Upper lobe of left lung (tissue), 6 donors: ENCODE measurements at regions not wholly inside any gene's neighbourhood (a gene's known extent, or its start where the extent isn't known, plus 50 kb on each side); places are given as distances from the start of the nearest gene placed in this dataset.

Source experiments
- ATAC-seq, 2 donors: fragments of 200-7000 bp; cut with Tn5 transposase; one replicate each; pipeline ENCODE4 v1.9.1; 2022; ENCODE audit warnings: mild to moderate bottlenecking in 2 of 2, moderate library complexity in 2 of 2; ENCODE audit not compliant: low FRiP score in 2 of 2
- DNase-seq, 2 donors: peaks; one replicate each; pipeline ENCODE4 v3.0.0-alpha.2; 2019 to 2020
- H3K27ac ChIP-seq, 4 donors: fragments of 200-600 bp; sonication (generic); one replicate each; pipeline ENCODE4 v1.5.1; 2016 to 2019
- H3K27me3 ChIP-seq, 4 donors: fragments of 200-600 bp; sonication (generic); one replicate each; pipeline ENCODE4 v1.5.1; 2017 to 2019
- H3K36me3 ChIP-seq, 4 donors: fragments of 200-600 bp; sonication (generic); one replicate each; pipeline ENCODE4 v1.5.1; 2016 to 2019
- H3K4me1 ChIP-seq, 4 donors: fragments of 200-600 bp; sonication (generic); one replicate each; pipeline ENCODE4 v1.5.1; 2018 to 2019
- H3K4me3 ChIP-seq, 4 donors: fragments of 200-600 bp; sonication (generic); one replicate each; pipeline ENCODE4 v1.5.1; 2017 to 2019; ENCODE audit warnings: mild to moderate bottlenecking in 2 of 4, moderate library complexity in 1 of 4
- H3K9me3 ChIP-seq, 4 donors: fragments of 200-600 bp; sonication (generic); one replicate each; pipeline ENCODE4 v1.5.1; 2018 to 2019
- EP300 ChIP-seq, 4 donors: sonication (generic); formaldehyde crosslinking; IDR thresholded peaks; one replicate each; pipeline ENCODE4 v1.5.1; 2017; ENCODE audit warnings: antibody characterized with exemption in 4 of 4, control low read depth in 2 of 4
- POLR2A ChIP-seq, 4 donors: fragments of 450-650 bp; IDR thresholded peaks; one replicate each; pipeline ENCODE4 v1.5.1; 2016 to 2017; ENCODE audit warnings: antibody characterized with exemption in 4 of 4, mild to moderate bottlenecking in 2 of 4
- POLR2AphosphoS5 ChIP-seq, 2 donors: sonication (generic); formaldehyde crosslinking; IDR thresholded peaks; one replicate each; pipeline ENCODE4 v1.5.1; 2017; ENCODE audit warnings: antibody characterized with exemption in 2 of 2
- WGBS, 2 donors: methylation state at CpG; one replicate each; pipeline ENCODE4 v1.1.5; 2017 to 2018; 5-methylcytosine and 5-hydroxymethylcytosine counted together
- TF ChIP-seq, protein P1 (sequence below), 6 experiments: fragments of 450-650 bp in 4 of 6; fragments of 200-600 bp in 2 of 6; sonication (generic) in 2 of 6; IDR thresholded peaks; one replicate each; pipeline ENCODE4 v1.5.1; 2016 to 2019; ENCODE audit warnings: antibody characterized with exemption in 6 of 6
- donor health status: DM: no; HTN: no; CAD: no; lungs with moderate emphysema.
- donor health status: DM: no; HTN: yes; CAD: no; lungs with severe emphysema.

DNA sequence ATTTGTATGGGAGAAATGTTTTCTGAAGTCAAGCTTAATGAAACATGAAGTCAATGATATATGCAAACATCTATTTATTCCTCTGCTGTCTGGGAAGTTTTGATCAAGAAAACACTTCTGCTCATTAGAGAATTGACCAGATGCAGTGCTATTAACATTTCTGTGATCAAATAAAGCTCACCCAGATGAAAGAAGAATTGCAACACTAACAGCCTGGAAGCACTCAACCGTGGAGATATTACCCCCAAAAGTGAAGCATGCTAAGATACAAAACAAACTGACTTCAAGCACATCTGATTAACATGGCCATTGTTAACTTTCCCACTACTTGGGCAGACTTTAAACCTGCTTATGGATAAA, 73.7 kb upstream of the GUCY1A1 start:
- Histone ChIP-seq H3K36me3 (no peaks in the 10 kb centered on the region), H3K9me3 (no peaks in the 10 kb centered on the region), H3K27ac (no peak overlapping the region), H3K4me3 (no peak overlapping the region), H3K4me1 (no peaks in the 10 kb centered on the region), H3K27me3 (no peaks in the 10 kb centered on the region)
- WGBS, 2 donors: 41 to 68% methylated on average over 1 of the region's 1 CpG
- ATAC-seq (peak in 1 of 2 donors; percentile 58), DNase-seq (no peak)
- TF ChIP-seq POLR2AphosphoS5 (IDR thresholded peaks at IDR 0.05) (no peak), POLR2A (IDR thresholded peaks at IDR 0.05) (no peak), EP300 (IDR thresholded peaks at IDR 0.05) (no peak)
- TF ChIP-seq, protein P1, sequence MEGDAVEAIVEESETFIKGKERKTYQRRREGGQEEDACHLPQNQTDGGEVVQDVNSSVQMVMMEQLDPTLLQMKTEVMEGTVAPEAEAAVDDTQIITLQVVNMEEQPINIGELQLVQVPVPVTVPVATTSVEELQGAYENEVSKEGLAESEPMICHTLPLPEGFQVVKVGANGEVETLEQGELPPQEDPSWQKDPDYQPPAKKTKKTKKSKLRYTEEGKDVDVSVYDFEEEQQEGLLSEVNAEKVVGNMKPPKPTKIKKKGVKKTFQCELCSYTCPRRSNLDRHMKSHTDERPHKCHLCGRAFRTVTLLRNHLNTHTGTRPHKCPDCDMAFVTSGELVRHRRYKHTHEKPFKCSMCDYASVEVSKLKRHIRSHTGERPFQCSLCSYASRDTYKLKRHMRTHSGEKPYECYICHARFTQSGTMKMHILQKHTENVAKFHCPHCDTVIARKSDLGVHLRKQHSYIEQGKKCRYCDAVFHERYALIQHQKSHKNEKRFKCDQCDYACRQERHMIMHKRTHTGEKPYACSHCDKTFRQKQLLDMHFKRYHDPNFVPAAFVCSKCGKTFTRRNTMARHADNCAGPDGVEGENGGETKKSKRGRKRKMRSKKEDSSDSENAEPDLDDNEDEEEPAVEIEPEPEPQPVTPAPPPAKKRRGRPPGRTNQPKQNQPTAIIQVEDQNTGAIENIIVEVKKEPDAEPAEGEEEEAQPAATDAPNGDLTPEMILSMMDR (IDR thresholded peaks at IDR 0.05): no peak

DNA sequence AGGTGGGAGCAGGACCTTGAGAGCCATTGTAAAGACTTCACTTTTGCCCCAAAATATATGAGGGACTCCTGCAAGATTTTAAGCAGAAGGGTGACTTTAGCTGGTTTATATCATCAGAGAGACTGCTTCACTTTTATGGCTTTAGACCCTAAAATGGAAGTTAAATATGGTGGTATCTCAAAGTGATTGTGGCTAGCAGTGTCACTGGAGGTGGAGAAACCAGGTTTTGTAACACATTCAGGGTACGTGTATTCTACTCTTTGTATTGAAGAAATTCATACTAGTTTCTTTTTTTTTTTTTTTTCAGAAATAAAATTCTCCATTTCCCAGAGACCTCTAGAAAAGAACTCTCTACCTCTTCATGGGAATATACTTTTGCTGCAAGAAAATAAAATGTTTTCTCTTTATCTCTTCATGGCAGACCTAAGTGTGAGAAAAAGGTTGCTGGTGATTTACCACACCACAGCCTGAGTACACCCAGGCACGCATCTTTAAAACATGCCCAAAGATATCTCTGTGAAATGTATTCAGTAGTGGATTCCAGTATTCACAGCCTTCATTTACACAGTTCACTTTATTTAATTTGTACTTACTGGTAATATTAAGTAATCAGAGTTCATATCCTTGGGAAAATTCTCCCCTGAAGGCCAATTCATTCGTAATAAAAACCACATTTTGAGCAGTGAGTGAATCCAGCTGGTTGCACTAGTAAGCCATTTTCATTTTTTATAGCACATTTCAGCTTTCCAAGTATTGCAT, 74.3 kb upstream of the GUCY1A1 start:
- DNase-seq (no peak), ATAC-seq (peak in 1 of 2 donors; percentile 78)
- Histone ChIP-seq H3K4me1 (no peaks in the 10 kb centered on the region), H3K27ac (peak overlapping the region in 1 of 4 donors; percentile 0), H3K27me3 (no peaks in the 10 kb centered on the region), H3K36me3 (no peaks in the 10 kb centered on the region), H3K9me3 (no peaks in the 10 kb centered on the region), H3K4me3 (no peak overlapping the region)
- TF ChIP-seq EP300 (IDR thresholded peaks at IDR 0.05) (no peak), POLR2A (IDR thresholded peaks at IDR 0.05) (no peak), POLR2AphosphoS5 (IDR thresholded peaks at IDR 0.05) (no peak)
- TF ChIP-seq, protein P1 (IDR thresholded peaks at IDR 0.05): no peak
- WGBS, 2 donors: 76 to 77% methylated on average over 3 of the region's 3 CpGs

DNA sequence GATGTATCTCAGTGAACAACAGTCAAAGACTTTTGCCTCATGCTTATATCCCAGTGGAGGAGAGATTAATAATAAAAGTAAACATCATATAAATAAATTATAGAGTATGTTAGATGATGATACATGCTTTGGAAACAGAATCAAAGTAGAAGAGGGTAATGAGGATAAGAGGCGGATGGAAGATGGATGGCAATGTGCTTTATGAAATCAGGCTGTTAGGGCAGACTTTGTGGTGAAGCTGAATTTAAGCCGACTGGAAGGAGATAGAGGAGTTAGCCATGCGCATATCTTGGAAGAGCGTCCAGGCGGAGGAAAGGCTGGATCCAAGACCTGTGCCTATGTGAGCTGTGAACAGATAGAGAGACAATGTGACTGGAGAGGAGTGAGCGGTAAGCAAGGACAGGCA, 74.9 kb upstream of the GUCY1A1 start:
- no peaks in the 10 kb centered on the region for H3K27me3 ChIP-seq
- H3K27ac ChIP-seq: peak overlapping the region in 1 of 4 donors; percentile 0
- no peak for TF ChIP-seq POLR2AphosphoS5 (IDR thresholded peaks at IDR 0.05)
- no peak for TF ChIP-seq EP300 (IDR thresholded peaks at IDR 0.05)
- TF ChIP-seq POLR2A (IDR thresholded peaks at IDR 0.05): no peak
- TF ChIP-seq, protein P1 (IDR thresholded peaks at IDR 0.05): no peak
- H3K36me3 ChIP-seq: no peaks in the 10 kb centered on the region
- 84 to 88% methylated on average over 6 of the region's 6 CpGs for WGBS, 2 donors
- H3K4me1 ChIP-seq: no peaks in the 10 kb centered on the region
- no peaks in the 10 kb centered on the region for H3K9me3 ChIP-seq
- DNase-seq (no peak), ATAC-seq (peak in 1 of 2 donors; percentile 58)
- no peak overlapping the region for H3K4me3 ChIP-seq

DNA sequence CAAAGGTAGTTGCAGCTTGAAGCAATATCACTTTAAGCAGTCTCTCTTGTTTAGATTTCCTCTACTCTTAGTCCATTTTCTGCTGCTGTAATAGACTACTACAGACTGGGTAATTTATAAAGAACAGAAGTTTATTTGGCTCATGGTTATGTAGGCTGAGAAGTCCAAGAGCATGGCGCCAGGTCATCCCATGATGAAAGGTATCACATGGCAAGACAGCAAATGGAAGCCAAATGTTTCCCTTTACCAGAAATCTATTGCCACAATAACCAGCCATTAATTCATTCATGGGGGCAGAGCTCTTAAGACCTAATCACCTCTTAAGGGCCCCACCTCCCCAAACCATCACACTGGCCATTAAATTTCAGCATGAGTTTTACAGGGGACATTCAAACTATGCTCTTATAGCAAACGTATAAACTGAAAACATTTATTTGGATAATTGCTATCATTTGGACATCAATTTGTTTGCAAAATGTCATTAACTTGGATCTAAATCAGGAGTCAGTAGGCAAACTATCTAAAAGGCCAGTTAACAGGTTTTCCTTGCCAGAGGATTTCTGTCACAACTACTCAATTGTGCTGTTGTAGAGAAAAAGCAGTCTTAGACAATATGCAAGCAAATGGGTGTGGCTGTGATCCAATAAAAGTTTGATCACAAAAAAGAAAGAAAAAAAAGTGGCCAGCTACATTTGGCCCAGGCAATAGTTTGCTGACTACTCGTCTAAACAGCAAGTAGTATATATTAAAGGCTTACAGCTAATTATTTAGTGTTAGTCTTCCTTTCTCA, 75.7 kb upstream of the GUCY1A1 start:
- H3K4me1 ChIP-seq: no peaks in the 10 kb centered on the region
- no peak overlapping the region for H3K27ac ChIP-seq
- TF ChIP-seq, protein P1 (IDR thresholded peaks at IDR 0.05): no peak
- TF ChIP-seq POLR2AphosphoS5 (IDR thresholded peaks at IDR 0.05): no peak
- TF ChIP-seq EP300 (IDR thresholded peaks at IDR 0.05): no peak
- no peak for TF ChIP-seq POLR2A (IDR thresholded peaks at IDR 0.05)
- no peaks in the 10 kb centered on the region for H3K9me3 ChIP-seq
- ATAC-seq (peak in 1 of 2 donors; percentile 11), DNase-seq (no peak)
- no peaks in the 10 kb centered on the region for H3K36me3 ChIP-seq
- H3K4me3 ChIP-seq: no peak overlapping the region
- WGBS, 2 donors: 81 to 82% methylated on average over 3 of the region's 3 CpGs
- no peaks in the 10 kb centered on the region for H3K27me3 ChIP-seq
